MCF 10A (cell line): ENCODE measurements at regions not wholly inside any gene's neighbourhood (a gene's known extent, or its start where the extent isn't known, plus 50 kb on each side); places are given as distances from the start of the nearest gene placed in this dataset.

Experiments
- BruUV-seq: library from RNA; stranded (reverse); fragments of 400-500 nt; replicated peaks from 2 replicates; lab custom pipeline; 2021; lab: Mats Ljungman, UMichigan
- CTCF ChIA-PET: fragments of 300-600 bp; sonication (Branson Sonifier 250); formaldehyde crosslinking; extraction: SDS; loops from one replicate; lab custom pipeline; 2021; ENCODE audit warnings: antibody characterized with exemption, inconsistent platforms; lab: Yijun Ruan, JAX
- POLR2A ChIA-PET: fragments of 300-600, 350-650 bp; sonication (Branson Sonifier 250); formaldehyde crosslinking; extraction: SDS; loops from one replicate; lab custom pipeline; 2020; ENCODE audit warnings: antibody characterized with exemption, inconsistent platforms; lab: Yijun Ruan, JAX
- DNase-seq: peaks from one replicate; pipeline ENCODE4 v3.0.0-alpha.2; 2018; ENCODE audit not compliant: unreplicated experiment
- H3K27ac Mint-ChIP-seq: one replicate; pipeline ENCODE4 v1.8.0; 2022; ENCODE audit warnings: mild to moderate bottlenecking, low read depth, mixed read lengths; ENCODE audit not compliant: unreplicated experiment
- H3K27me3 Mint-ChIP-seq: one replicate; pipeline ENCODE4 v1.8.0; 2022; ENCODE audit warnings: mixed read lengths; ENCODE audit not compliant: insufficient read depth, unreplicated experiment
- H3K36me3 Mint-ChIP-seq: one replicate; pipeline ENCODE4 v1.8.0; 2022; ENCODE audit warnings: mild to moderate bottlenecking, moderate library complexity, mixed read lengths; ENCODE audit not compliant: insufficient read depth, unreplicated experiment
- H3K4me1 Mint-ChIP-seq: one replicate; pipeline ENCODE4 v1.8.0; 2022; ENCODE audit warnings: mixed read lengths; ENCODE audit not compliant: insufficient read depth, unreplicated experiment
- H3K4me3 Mint-ChIP-seq: one replicate; pipeline ENCODE4 v1.8.0; 2022; ENCODE audit warnings: mild to moderate bottlenecking, moderate library complexity, mixed read lengths; ENCODE audit not compliant: unreplicated experiment
- H3K9me3 Mint-ChIP-seq: one replicate; pipeline ENCODE4 v1.8.0; 2022; ENCODE audit warnings: mixed read lengths; ENCODE audit not compliant: unreplicated experiment
- intact Hi-C: fragments of 100-400 bp; cut with micrococcal nuclease; formaldehyde crosslinking; loops from 2 replicates; pipeline ENCODE4 v1.14.1; 2022
- TF ChIP-seq, protein P1 (sequence below): fragments of 200-600 bp; IDR thresholded peaks from one replicate; pipeline ENCODE4 v1.8.0; 2022; ENCODE audit warnings: antibody characterized with exemption, mild to moderate bottlenecking; ENCODE audit not compliant: unreplicated experiment

DNA sequence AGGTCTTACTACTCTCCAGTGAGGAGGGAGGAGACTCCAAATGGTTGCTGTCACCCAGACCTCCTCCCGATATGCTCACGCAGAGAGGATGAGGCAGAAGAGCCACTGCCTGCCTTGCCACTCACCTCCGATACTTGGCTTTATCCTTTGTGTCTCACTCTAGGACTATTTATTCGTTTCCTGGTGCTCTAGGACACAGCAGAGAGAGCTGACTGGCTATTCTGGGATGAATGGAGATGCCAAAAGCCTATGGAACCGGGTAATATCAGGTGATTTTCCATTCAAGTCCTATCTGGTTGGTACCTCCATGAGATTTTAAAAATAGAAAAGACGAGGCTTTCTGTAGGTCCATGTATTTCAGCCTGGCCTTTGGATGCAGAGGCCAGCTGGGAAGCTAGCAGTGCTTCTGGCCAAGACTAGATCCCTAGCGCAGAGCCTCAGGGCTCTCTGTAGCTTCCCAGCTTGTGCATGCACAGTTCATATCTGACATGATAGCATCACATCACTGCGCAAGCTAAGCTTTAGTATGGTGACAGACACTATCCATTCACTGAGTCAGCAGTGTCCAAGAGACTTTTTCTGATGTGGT, 239.0 kb upstream of the ANKRD30A start:
- intact Hi-C loops, result no loop called here
- Mint-ChIP-seq H3K4me1 (no peaks in the 10 kb centered on the region), H3K27me3 (no peaks in the 10 kb centered on the region), H3K27ac (no peak overlapping the region), H3K36me3 (no peaks in the 10 kb centered on the region), H3K9me3 (no peaks in the 10 kb centered on the region), H3K4me3 (no peak overlapping the region)
- TF ChIP-seq, protein P1, sequence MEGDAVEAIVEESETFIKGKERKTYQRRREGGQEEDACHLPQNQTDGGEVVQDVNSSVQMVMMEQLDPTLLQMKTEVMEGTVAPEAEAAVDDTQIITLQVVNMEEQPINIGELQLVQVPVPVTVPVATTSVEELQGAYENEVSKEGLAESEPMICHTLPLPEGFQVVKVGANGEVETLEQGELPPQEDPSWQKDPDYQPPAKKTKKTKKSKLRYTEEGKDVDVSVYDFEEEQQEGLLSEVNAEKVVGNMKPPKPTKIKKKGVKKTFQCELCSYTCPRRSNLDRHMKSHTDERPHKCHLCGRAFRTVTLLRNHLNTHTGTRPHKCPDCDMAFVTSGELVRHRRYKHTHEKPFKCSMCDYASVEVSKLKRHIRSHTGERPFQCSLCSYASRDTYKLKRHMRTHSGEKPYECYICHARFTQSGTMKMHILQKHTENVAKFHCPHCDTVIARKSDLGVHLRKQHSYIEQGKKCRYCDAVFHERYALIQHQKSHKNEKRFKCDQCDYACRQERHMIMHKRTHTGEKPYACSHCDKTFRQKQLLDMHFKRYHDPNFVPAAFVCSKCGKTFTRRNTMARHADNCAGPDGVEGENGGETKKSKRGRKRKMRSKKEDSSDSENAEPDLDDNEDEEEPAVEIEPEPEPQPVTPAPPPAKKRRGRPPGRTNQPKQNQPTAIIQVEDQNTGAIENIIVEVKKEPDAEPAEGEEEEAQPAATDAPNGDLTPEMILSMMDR, result no peak
- BruUV-seq, result no TSS peak
- ChIA-PET CTCF (interaction anchor here (0.7 to 1.8 kb wide), 3 partner anchors 10 to 1693 kb away, joined by 3 to 6 read pairs (median 5); no protein-coding TSS in a partner anchor), POLR2A (no interaction called here)
- no peak for DNase-seq

DNA sequence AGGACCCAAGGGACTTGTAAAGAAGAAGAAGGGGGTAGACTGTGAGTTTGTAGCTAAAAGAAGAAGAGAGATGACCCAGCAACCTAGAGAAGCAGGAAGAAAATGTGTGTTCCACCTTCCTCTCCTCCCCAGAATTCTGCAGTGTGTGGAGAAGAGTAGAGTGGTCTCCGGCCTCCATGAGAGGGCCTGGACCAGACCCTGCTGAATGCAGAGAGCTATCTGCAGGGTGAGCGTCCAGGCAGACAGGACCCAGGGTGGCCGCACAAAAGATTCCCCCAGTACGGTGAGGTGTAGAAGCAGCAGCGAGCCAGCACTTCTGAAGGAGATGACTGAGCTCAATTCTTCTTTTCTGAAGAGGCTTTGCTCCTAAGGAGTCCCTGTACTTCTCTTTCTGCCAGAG, 239.7 kb upstream of the ANKRD30A start:
- Mint-ChIP-seq H3K9me3 (no peaks in the 10 kb centered on the region), H3K4me1 (no peaks in the 10 kb centered on the region), H3K36me3 (no peaks in the 10 kb centered on the region), H3K27me3 (no peaks in the 10 kb centered on the region), H3K27ac (no peak overlapping the region), H3K4me3 (no peak overlapping the region)
- intact Hi-C loops, result no loop called here
- TF ChIP-seq, protein P1, result no peak
- ChIA-PET CTCF (interaction anchor here (0.6 to 1.8 kb wide), 5 partner anchors 10 to 1692 kb away, joined by 3 to 6 read pairs (median 3); no protein-coding TSS in a partner anchor), POLR2A (no interaction called here)
- no TSS peak for BruUV-seq
- DNase-seq, result no peak

- BruUV-seq, result no TSS peak
- ChIA-PET POLR2A (no interaction called here), CTCF (interaction anchor here (0.6 to 1.7 kb wide), 11 partner anchors 16 to 1269 kb away, joined by 3 to 7 read pairs (median 3); no protein-coding TSS in a partner anchor)
- Mint-ChIP-seq H3K27me3 (peaks cover 25% of the 10 kb centered on the region), H3K27ac (no peak overlapping the region), H3K4me3 (no peak overlapping the region), H3K4me1 (no peaks in the 10 kb centered on the region), H3K36me3 (no peaks in the 10 kb centered on the region), H3K9me3 (no peaks in the 10 kb centered on the region)
- intact Hi-C loops, result loop anchor here (5.0 kb wide), 2 partner anchors 1270 to 1645 kb away; no protein-coding TSS in a partner anchor
- TF ChIP-seq, protein P1, result no peak
- DNase-seq, result no peak
Observed at GRCh38 chr10:36882781-36883180, 242.6 kb upstream of the ANKRD30A start.

GRCh38 chr10:36880898-36881297, 244.5 kb upstream of the ANKRD30A start:
- ChIA-PET POLR2A (interaction anchor here (1.4 kb wide), 1 partner anchor 11 kb away, joined by 5 read pairs; no protein-coding TSS in a partner anchor), CTCF (interaction anchor here (0.5 to 2.9 kb wide), 32 partner anchors 9 to 1887 kb away, joined by 3 to 34 read pairs (median 4); no protein-coding TSS in a partner anchor)
- BruUV-seq, result no TSS peak
- DNase-seq, result peak; percentile 32
- Mint-ChIP-seq H3K27ac (no peak overlapping the region), H3K4me1 (no peaks in the 10 kb centered on the region), H3K4me3 (no peak overlapping the region), H3K9me3 (no peaks in the 10 kb centered on the region), H3K27me3 (peaks cover 31% of the 10 kb centered on the region), H3K36me3 (no peaks in the 10 kb centered on the region)
- TF ChIP-seq, protein P1, result peak; percentile 68
- intact Hi-C loops, result loop anchor here (1.0 to 5.0 kb wide), 3 partner anchors 1246 to 1644 kb away; no protein-coding TSS in a partner anchor
